ENCODE measurements at regions not wholly inside any gene's neighbourhood (a gene's known extent, or its start where the extent isn't known, plus 50 kb on each side); places are given as distances from the start of the nearest gene placed in this dataset.
"Not testable (repeated sequence)": the region's sequence is repeated elsewhere in the genome, so short reads cannot be mapped to it uniquely, and the experiment has no call there.

DNA sequence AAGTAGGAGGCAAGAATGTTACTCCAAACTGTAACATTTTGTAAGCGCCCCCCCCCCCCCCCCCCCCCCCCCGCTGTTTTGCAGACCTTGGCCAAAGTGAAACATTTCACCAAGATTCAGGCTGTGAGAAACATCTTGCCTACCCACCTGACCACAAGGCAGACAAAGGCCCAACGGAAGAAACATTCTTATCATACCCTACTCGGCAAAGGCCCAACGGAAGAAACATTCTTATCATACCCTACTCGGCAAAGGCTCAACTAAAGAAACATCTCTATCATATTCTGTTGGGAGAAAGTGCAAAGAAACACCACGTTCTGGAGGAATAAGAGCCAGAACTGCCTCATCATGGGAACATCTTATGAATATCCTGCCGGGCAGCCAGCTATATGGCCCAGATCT is 117.1 kb downstream of the JRKL start:
- in situ Hi-C loops (cut with HindIII; ENCODE audit: low sequenced_read_pairs), result loop anchor here (25.0 kb wide), 1 partner anchor 155 kb away; no protein-coding TSS in a partner anchor

- in situ Hi-C loops (cut with HindIII; ENCODE audit: low sequenced_read_pairs), result loop anchor here (25.0 kb wide), 1 partner anchor 153 kb away; no protein-coding TSS in a partner anchor
Measured at GRCh38 chr11:96508861-96509260, 119.0 kb downstream of the JRKL start.

GRCh38 chr11:96520939-96521338 is 131.1 kb downstream of the JRKL start:
- in situ Hi-C loops (cut with HindIII; ENCODE audit: low sequenced_read_pairs), result loop anchor here (25.0 kb wide), 1 partner anchor 141 kb away; no protein-coding TSS in a partner anchor

DNA sequence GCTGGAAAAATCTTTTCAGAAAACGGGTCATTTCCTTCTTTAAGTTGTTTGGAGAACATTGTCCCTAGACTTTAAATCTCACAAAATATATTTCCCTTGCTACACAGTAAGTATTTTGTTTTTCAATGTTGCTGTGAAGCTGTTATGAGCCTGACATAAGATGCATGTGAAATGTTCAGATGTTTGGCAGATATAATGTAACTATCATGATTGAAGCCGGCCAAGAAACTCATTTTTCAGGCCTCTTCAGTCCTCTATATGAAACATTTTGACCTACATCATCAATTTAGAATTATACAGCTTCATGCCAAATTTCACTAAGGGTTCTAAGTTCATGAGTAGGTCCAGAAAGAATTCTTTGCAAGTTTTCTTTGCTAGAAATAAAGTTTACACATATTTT is 133.8 kb downstream of the JRKL start:
- in situ Hi-C loops (cut with HindIII; ENCODE audit: low sequenced_read_pairs), result loop anchor here (25.0 kb wide), 1 partner anchor 139 kb away; no protein-coding TSS in a partner anchor

- in situ Hi-C loops (cut with HindIII; ENCODE audit: low sequenced_read_pairs), result loop anchor here (25.0 kb wide), 1 partner anchor 138 kb away; no protein-coding TSS in a partner anchor
Measured at GRCh38 chr11:96524475-96524874, 134.7 kb downstream of the JRKL start.

- in situ Hi-C loops (cut with HindIII; ENCODE audit: low sequenced_read_pairs), result no loop called here
Measured at GRCh38 chr11:96530473-96530872, 140.7 kb downstream of the JRKL start.

- in situ Hi-C loops (cut with HindIII; ENCODE audit: low sequenced_read_pairs), result no loop called here
Measured at GRCh38 chr11:96538104-96538503, 148.3 kb downstream of the JRKL start.

DNA sequence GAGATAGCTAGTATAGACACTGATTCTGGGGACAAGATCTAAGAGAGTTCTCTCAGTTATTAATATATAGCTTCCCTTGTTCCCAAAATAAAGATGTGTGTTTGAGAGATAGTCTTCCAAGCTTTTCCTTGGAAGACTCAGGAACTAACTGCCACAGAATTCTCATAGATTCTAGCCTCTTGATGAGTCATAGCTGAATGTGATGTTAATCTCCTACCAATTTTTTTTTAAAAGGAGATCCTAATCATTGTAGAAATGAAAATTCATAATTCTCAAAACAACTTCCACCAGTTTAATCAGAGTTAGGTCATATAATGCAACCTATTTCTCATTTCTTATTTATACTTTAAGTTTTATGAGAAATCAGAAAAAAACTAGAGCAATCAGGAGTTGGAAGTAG is 148.8 kb downstream of the JRKL start:
- in situ Hi-C loops (cut with HindIII; ENCODE audit: low sequenced_read_pairs), result no loop called here

DNA sequence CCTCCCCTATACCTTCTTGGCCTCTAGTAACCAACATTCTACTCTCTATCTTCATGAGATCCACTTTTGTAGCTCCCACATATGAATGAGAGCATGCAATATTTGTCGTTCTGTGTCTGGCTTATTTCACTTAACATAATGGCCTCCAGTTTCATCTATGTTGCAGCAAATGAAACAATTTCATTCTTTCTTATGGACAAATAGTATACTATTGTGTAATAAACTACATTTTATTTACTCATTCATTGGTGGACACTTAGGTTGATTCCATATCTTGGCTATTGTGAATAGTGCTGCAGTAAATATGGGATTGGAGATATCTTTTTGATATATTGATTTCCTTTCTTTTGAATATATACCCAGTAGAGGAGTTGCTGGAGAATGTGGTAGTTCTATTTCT is 151.1 kb downstream of the JRKL start:
- in situ Hi-C loops (cut with HindIII; ENCODE audit: low sequenced_read_pairs), result no loop called here

DNA sequence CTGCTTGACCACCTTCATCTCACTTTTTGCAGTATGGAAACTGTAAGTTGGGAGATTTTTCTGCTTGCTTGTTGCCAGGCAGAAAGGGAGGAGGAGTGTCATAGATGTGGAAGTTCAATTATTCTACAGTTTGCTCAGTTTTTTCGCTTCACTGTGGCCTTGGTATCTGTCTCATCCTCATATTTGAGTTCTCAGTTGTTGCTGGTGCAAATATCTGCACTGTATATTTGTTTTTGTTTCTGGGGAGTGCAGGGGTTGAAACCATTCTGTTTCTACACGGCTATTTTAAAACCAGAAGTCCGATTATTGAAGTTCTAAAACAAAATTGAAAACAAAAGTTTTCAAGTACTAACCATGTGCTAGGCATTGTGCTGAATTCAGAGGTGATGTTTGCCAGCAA is 153.4 kb downstream of the JRKL start:
- in situ Hi-C loops (cut with HindIII; ENCODE audit: low sequenced_read_pairs), result no loop called here

DNA sequence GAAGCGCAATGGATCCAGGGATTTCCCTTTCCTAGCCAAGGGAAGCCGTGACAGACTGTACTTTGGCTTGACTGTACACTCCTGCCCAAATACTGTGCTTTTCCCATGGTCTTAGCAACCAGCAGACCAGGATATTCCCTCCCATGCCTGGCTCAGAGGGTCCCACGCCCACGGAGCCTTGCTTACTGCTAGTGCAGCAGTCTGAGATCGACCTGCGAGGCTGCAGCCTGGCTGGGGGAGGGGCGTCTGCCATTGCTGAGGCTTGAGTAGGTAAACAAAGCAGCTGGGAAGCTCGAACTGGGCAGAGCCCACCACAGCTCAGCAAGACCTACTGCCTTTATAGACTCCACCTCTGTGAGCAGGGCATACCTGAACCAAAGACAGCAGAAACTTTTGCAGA is 155.4 kb downstream of the JRKL start:
- in situ Hi-C loops (cut with HindIII; ENCODE audit: low sequenced_read_pairs), result not testable (repeated sequence)

GRCh38 chr11:96551136-96551535 is 161.3 kb downstream of the JRKL start:
- in situ Hi-C loops (cut with HindIII; ENCODE audit: low sequenced_read_pairs), result no loop called here

- in situ Hi-C loops (cut with HindIII; ENCODE audit: low sequenced_read_pairs), result no loop called here
Measured at GRCh38 chr11:96554236-96554820, 164.5 kb downstream of the JRKL start.

- in situ Hi-C loops (cut with HindIII; ENCODE audit: low sequenced_read_pairs), result not testable (repeated sequence)
Measured at GRCh38 chr11:96555826-96556225, 166.0 kb downstream of the JRKL start.

GRCh38 chr11:96560727-96561126 is 170.9 kb downstream of the JRKL start:
- in situ Hi-C loops (cut with HindIII; ENCODE audit: low sequenced_read_pairs), result not testable (repeated sequence)

- in situ Hi-C loops (cut with HindIII; ENCODE audit: low sequenced_read_pairs), result no loop called here
Measured at GRCh38 chr11:96567176-96567575, 177.4 kb downstream of the JRKL start.

GRCh38 chr11:96567667-96568066 is 177.9 kb downstream of the JRKL start:
- in situ Hi-C loops (cut with HindIII; ENCODE audit: low sequenced_read_pairs), result no loop called here

DNA sequence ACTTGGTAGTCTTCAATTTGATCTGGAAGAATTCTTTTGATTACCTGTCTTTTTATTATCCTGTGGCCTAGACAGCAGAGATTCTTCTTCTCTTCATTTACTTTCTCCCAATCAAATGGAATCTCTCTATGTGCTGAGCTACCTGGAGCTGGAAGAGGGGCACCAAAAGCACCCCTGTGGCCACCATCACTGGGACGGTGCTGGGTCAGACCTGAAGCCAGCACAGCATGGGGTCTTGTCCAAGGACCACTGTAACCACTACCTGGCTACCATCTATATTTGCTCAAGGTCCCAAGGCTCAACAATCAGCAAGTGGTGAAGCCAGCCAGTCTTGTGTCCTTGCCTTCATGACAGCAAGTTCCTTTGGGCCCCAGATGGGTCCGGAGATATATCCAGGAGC is 186.6 kb downstream of the JRKL start:
- in situ Hi-C loops (cut with HindIII; ENCODE audit: low sequenced_read_pairs), result no loop called here

- in situ Hi-C loops (cut with HindIII; ENCODE audit: low sequenced_read_pairs), result no loop called here
Measured at GRCh38 chr11:96578379-96578778, 188.6 kb downstream of the JRKL start.

DNA sequence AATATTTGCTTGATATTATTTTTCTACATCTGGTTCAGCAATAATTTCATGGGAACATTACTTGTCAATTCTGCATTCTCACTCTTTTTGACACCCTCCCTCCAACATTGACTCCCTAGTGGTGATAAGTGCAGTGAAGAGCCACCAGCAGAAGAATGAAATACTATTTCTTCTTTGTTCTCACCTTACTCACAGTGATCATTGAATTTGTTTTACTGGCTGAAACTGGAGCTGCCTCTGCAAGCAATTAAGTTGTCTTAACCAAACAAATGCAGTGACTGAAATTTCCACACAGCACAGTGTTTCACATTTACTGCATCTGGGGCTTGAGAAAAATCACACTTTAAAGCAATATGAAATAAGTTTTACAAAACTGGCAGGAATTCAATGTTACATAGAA is 189.8 kb downstream of the JRKL start:
- in situ Hi-C loops (cut with HindIII; ENCODE audit: low sequenced_read_pairs), result no loop called here

DNA sequence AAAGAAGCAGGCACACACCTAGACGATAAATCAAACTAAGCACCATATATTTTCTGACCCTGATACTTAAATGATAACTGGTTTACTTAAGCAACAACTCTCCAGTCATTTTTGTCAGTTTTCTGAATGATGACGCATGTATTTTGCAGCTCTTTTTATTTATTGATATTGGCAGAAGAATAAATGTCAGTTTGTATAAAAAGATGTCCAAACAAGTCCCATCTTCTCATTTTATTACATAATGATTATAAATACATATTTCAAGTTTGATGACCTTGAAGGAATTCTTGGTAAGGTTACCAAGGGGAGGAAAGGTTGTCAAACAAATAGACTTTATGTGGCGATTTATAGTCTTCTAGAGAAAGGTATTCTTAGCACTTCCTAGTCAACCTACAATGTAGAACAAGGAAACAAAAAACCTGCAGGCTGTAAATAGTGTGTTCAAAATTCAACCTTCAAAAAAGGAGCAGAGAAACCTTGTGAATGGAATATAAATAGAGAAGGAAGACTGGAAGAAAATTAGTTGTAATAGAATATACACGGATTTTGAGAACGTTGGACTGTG is 190.7 kb downstream of the JRKL start:
- in situ Hi-C loops (cut with HindIII; ENCODE audit: low sequenced_read_pairs), result no loop called here

DNA sequence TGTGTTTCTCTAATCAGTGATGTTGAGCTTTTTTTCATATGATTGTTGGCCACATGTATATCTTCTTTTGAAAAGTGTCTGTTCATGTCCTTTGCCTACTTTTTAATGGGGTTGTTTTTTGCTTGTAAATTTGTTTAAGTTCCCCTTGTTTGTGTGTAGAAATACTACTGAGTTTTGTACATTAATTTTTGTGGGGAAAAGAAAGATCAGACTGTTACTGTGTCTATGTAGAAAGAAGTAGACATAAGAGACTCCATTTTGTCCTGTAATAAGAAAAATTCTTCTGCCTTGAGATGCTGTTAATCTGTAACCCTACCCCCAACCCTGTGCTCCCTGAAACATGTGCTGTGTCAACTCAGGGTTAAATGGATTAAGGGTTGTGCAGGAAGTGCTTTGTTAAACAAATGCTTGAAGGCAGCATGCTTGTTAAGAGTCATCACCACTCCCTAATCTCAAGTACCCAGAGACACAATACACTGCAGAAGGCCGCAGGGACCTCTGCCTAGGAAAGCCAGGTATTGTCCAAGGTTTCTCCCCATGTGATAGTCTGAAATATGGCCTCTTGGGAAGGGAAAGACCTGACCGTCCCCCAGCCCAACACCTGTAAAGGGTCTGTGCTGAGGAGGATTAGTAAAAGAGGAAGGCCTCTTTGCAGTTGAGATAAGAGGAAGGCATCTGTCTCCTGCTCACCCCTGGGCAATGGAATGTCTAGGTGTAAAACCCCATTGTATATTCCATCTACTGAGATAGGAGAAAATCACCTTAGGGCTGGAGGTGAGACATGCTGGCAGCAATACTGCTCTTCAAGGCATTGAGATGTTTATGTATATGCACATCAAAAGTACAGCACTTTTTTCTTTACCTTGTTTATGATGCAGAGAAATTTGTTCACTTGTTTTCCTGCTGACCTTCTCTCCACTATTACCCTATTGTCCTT is 196.4 kb downstream of the JRKL start:
- in situ Hi-C loops (cut with HindIII; ENCODE audit: low sequenced_read_pairs), result not testable (repeated sequence)

Data from DLD1 (cell line).